ENCODE measurements at regions not wholly inside any gene's neighbourhood (a gene's known extent, or its start where the extent isn't known, plus 50 kb on each side); places are given as distances from the start of the nearest gene placed in this dataset.

DNA sequence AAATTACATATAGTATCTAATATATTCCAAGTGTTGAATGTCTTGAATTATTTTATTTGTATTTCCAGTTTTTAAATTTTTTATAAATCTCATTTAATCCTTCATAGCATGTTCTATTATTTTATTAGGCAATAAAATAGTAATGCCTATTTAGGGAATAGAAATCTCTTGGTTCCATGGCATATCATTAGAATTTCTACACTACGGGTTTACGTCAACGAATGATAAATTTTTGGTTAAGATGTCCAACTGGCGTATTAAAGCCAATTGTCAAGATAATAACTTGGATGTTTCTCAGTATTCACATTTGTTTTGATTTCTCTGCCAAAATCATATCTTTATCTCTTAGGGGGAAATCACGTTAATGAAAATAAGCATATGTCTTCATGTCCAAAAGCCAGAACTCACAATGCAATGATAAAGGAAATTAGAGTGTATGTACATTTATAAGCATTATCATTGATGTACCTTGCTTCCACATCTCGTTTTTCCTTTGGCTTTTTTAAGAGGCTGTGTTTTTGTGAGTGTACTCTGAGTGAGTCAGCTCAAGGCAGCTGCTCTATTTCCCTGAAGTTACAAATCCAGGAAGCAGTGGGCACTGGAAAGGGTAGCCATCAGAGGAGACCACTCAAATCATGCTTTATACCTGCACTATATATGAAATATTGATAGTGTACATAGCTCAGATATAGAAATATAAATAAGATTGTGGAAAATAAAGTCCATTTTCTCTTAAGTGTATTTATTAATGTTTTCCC lies 115.8 kb upstream of the PDE1A start:
- TF ChIP-seq, protein P1, sequence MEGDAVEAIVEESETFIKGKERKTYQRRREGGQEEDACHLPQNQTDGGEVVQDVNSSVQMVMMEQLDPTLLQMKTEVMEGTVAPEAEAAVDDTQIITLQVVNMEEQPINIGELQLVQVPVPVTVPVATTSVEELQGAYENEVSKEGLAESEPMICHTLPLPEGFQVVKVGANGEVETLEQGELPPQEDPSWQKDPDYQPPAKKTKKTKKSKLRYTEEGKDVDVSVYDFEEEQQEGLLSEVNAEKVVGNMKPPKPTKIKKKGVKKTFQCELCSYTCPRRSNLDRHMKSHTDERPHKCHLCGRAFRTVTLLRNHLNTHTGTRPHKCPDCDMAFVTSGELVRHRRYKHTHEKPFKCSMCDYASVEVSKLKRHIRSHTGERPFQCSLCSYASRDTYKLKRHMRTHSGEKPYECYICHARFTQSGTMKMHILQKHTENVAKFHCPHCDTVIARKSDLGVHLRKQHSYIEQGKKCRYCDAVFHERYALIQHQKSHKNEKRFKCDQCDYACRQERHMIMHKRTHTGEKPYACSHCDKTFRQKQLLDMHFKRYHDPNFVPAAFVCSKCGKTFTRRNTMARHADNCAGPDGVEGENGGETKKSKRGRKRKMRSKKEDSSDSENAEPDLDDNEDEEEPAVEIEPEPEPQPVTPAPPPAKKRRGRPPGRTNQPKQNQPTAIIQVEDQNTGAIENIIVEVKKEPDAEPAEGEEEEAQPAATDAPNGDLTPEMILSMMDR (IDR thresholded peaks at IDR 0.05): no peak

- TF ChIP-seq, protein P1 (IDR thresholded peaks at IDR 0.05): no peak
Measured at GRCh38 chr2:182543741-182544525, 117.1 kb upstream of the PDE1A start.

DNA sequence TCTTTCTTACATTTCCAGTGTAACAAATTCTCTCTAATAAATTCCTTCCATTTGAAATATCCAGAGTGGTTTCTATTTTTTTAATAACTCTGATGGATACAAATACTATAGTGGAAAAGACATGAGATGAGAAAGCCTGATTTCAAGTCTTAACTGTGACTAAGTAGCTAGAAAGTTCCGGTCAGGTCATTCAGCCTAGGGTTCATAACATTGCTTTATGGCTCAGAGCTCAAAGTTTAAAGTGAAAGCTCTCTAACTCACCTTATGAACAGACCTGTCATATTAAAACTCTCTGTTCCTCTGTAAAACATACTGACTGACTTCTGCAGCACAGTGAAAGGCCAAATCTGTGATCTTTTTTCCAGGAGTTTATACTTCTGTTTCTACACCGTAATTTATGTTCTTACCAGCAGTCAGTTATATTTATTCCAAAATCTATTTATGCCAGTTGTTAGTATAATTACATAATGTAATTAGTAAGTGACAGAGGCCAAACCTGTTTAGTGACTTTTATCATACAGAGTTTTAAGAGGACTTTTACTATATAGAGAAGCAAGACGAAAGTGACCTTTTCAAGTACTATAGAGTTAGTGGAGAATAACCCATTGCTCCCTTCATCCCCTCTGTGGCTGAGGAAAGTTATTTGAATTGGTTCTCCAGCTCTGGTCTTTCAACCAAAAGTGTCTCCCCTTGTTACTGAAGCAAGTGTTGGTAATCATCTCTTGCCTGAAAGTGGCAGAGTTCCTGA lies 118.8 kb upstream of the PDE1A start:
- TF ChIP-seq, protein P1 (IDR thresholded peaks at IDR 0.05): no peak

- TF ChIP-seq, protein P1 (IDR thresholded peaks at IDR 0.05): no peak
Measured at GRCh38 chr2:182548031-182548950, 121.5 kb upstream of the PDE1A start.

GRCh38 chr2:182550234-182550633 lies 123.4 kb upstream of the PDE1A start:
- TF ChIP-seq, protein P1 (IDR thresholded peaks at IDR 0.05): no peak

DNA sequence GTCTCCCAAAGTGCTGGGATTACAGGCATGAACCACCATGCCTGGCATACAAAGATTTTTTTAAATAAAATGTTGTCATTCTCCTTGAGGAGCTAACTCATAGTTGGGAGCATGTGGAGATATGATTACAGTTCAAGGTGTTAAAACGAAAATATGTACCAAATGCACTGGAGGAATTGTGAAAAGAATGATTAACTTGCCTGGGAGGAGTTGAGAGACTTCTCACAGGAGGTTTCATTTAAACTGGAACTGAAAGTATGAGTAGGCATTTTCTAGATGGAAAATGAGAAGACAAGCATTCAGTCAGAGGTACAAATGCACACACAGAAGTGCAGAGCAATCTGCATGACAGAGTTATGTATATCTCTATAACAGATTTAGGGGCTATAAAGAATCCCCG lies 126.6 kb upstream of the PDE1A start:
- TF ChIP-seq, protein P1 (IDR thresholded peaks at IDR 0.05): no peak

Data from LNCAP (cell line).